Gastroesophageal sphincter (tissue), 4 donors: ENCODE measurements at regions not wholly inside any gene's neighbourhood (a gene's known extent, or its start where the extent isn't known, plus 50 kb on each side); places are given as distances from the start of the nearest gene placed in this dataset.

ENCODE experiments used
- ATAC-seq: fragments of 150-250 bp; one replicate; pipeline ENCODE4 v1.9.1; 2016; ENCODE audit warnings: mild to moderate bottlenecking, moderate library complexity
- H3K27ac ChIP-seq, 4 donors: fragments of 200-600 bp; sonication (generic) in 3 of 4; 1 replicate in 3 of 4; 2 replicates in 1 of 4; pipeline ENCODE4 v1.5.1; 2016 to 2019
- H3K27me3 ChIP-seq: fragments of 200-600 bp; sonication (generic); one replicate; pipeline ENCODE4 v1.5.1; 2019
- H3K36me3 ChIP-seq, 2 donors: fragments of 200-600 bp; sonication (generic); one replicate each; pipeline ENCODE4 v1.5.1; 2019; ENCODE audit warnings: control low read depth in 1 of 2
- H3K4me1 ChIP-seq, 3 donors: fragments of 200-600 bp; sonication (generic); 1 replicate in 2 of 3; 2 replicates in 1 of 3; pipeline ENCODE4 v1.5.1; 2016 to 2019; ENCODE audit warnings: control low read depth in 2 of 3
- H3K4me3 ChIP-seq, 2 donors: fragments of 200-600 bp; sonication (generic); one replicate each; pipeline ENCODE4 v1.5.1; 2019; ENCODE audit warnings: mild to moderate bottlenecking in 1 of 2, moderate library complexity in 1 of 2
- H3K9me3 ChIP-seq, 3 donors: fragments of 200-600 bp; sonication (generic); one replicate each; pipeline ENCODE4 v1.5.1; 2017 to 2019; ENCODE audit warnings: control low read depth in 2 of 3
- CTCF ChIP-seq, 4 experiments: fragments of 200-600 bp in 2 of 4; fragments of 450-650 bp in 2 of 4; sonication (generic) in 1 of 4; IDR thresholded peaks; one replicate each; pipeline ENCODE4 v1.5.1; 2017 to 2019; ENCODE audit warnings: antibody characterized with exemption in 4 of 4, mild to moderate bottlenecking in 2 of 4, moderate library complexity in 2 of 4
- EP300 ChIP-seq: sonication (generic); formaldehyde crosslinking; IDR thresholded peaks from one replicate; pipeline ENCODE4 v1.6.1; 2017; ENCODE audit warnings: antibody characterized with exemption, mild to moderate bottlenecking
- POLR2A ChIP-seq, 2 donors: fragments of 450-650 bp; IDR thresholded peaks; one replicate each; pipeline ENCODE4 v1.6.1; 2017; ENCODE audit warnings: antibody characterized with exemption in 2 of 2, mild to moderate bottlenecking in 2 of 2, moderate library complexity in 1 of 2
- POLR2AphosphoS5 ChIP-seq: sonication (generic); formaldehyde crosslinking; IDR thresholded peaks from one replicate; pipeline ENCODE4 v1.6.1; 2017; ENCODE audit warnings: antibody characterized with exemption
- WGBS, 2 donors: methylation state at CpG; one replicate each; pipeline ENCODE4 v1.1.5; 2018; ENCODE audit warnings: low coverage in 1 of 2; 5-methylcytosine and 5-hydroxymethylcytosine counted together

- no peak for ATAC-seq
- 17 to 23% methylated on average over 3 of the region's 3 CpGs for WGBS, 2 donors
- no peak for TF ChIP-seq CTCF (IDR thresholded peaks at IDR 0.05)
- TF ChIP-seq POLR2AphosphoS5 = no peak
- no peak for TF ChIP-seq EP300
- TF ChIP-seq POLR2A (IDR thresholded peaks at IDR 0.05) = no peak
- Histone ChIP-seq H3K36me3 (no peaks in the 10 kb centered on the region), H3K27ac (peak overlapping the region; percentile 40 to 53 (median 46)), H3K27me3 (no peaks in the 10 kb centered on the region), H3K9me3 (no peaks in the 10 kb centered on the region), H3K4me1 (peaks cover 0 to 34% (median 12%) of the 10 kb centered on the region in 3 donors), H3K4me3 (no peak overlapping the region)
These were observed 110.9 kb upstream of the ADAMTSL1 start for GRCh38 chr9:18362901-18363685.

DNA sequence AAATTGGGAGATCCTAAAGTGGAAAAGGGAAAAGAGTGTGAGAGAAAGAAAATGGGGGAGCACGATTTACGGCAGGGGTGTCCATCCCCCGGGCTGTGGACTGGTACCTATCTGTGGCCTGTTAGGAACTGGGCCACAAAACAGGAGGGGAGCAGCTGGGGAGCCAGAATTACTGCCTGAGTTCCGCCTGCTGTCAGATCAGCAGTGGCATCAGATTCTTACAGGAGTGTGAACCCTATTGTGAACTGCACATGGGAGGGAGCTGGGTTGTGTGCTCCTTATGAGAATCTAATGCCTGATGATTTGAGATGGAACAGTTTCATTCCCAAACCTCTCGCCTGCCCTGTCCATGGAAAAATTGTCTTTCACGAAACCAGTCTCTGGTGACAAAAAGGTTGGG lies 108.3 kb upstream of the ADAMTSL1 start:
- Histone ChIP-seq H3K4me3 (no peak overlapping the region), H3K36me3 (no peaks in the 10 kb centered on the region), H3K27me3 (no peaks in the 10 kb centered on the region), H3K27ac (no peak overlapping the region), H3K9me3 (no peaks in the 10 kb centered on the region), H3K4me1 (peaks cover 0 to 27% (median 12%) of the 10 kb centered on the region in 3 donors)
- no peak for ATAC-seq
- WGBS, 2 donors = 89 to 92% methylated on average over 3 to 6 of the region's 6 CpGs
- TF ChIP-seq POLR2AphosphoS5 = no peak
- no peak for TF ChIP-seq CTCF (IDR thresholded peaks at IDR 0.05)
- no peak for TF ChIP-seq POLR2A (IDR thresholded peaks at IDR 0.05)
- no peak for TF ChIP-seq EP300

- no peak overlapping the region for H3K27ac ChIP-seq
- no peaks in the 10 kb centered on the region for H3K36me3 ChIP-seq
- ATAC-seq = no peak
- WGBS, 2 donors = 72 to 79% methylated on average over 3 of the region's 3 CpGs
- TF ChIP-seq POLR2A (IDR thresholded peaks at IDR 0.05) (no peak), EP300 (no peak)
- peaks cover 0 to 28% (median 12%) of the 10 kb centered on the region in 3 donors for H3K4me1 ChIP-seq
- no peaks in the 10 kb centered on the region for H3K27me3 ChIP-seq
- H3K4me3 ChIP-seq = no peak overlapping the region
- no peaks in the 10 kb centered on the region for H3K9me3 ChIP-seq
These were observed 107.8 kb upstream of the ADAMTSL1 start for GRCh38 chr9:18366184-18366583.

DNA sequence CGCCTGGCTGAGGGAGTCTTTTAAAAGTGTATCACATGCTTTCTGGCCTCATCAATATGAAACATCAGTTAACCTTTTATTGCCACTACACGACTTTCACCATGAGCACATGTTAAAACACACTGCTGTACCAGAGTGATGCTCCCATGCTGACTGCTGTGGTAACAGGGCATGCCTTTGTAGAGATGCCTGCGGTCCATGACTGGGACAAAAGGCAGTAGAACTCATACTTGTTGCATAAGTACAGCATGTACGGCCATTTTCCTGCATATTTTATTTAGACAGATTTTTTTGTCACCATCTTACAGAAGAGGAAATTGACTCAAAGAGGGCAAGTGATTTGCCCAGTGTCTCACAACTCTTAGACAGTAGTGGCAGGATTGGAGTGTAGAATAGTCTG lies 105.7 kb upstream of the ADAMTSL1 start:
- 93 to 100% methylated on average over 2 to 4 of the region's 4 CpGs for WGBS, 2 donors
- Histone ChIP-seq H3K4me3 (no peak overlapping the region), H3K9me3 (no peaks in the 10 kb centered on the region), H3K27me3 (no peaks in the 10 kb centered on the region), H3K4me1 (peaks cover 0 to 22% (median 3%) of the 10 kb centered on the region in 3 donors), H3K36me3 (no peaks in the 10 kb centered on the region), H3K27ac (no peak overlapping the region)
- ATAC-seq = no peak
- TF ChIP-seq CTCF (IDR thresholded peaks at IDR 0.05) (no peak), POLR2AphosphoS5 (no peak), EP300 (no peak), POLR2A (IDR thresholded peaks at IDR 0.05) (no peak)

- no peaks in the 10 kb centered on the region for H3K36me3 ChIP-seq
- no peaks in the 10 kb centered on the region for H3K9me3 ChIP-seq
- peak overlapping the region in 3 of 4 donors; percentile 22 to 67 (median 27) for H3K27ac ChIP-seq
- H3K4me3 ChIP-seq = no peak overlapping the region
- H3K27me3 ChIP-seq = no peaks in the 10 kb centered on the region
- ATAC-seq = no peak
- peaks cover 0 to 14% (median 0%) of the 10 kb centered on the region in 3 donors for H3K4me1 ChIP-seq
- TF ChIP-seq CTCF (IDR thresholded peaks at IDR 0.05) (no peak), POLR2AphosphoS5 (no peak), EP300 (no peak), POLR2A (IDR thresholded peaks at IDR 0.05) (no peak)
These were observed 102.8 kb upstream of the ADAMTSL1 start for GRCh38 chr9:18371141-18371540.
